ENCODE measurements at regions not wholly inside any gene's neighbourhood (a gene's known extent, or its start where the extent isn't known, plus 50 kb on each side); places are given as distances from the start of the nearest gene placed in this dataset.

- TF ChIP-seq EZH2 (IDR thresholded peaks at IDR 0.05; ENCODE audit: insufficient read depth, poor library complexity, severe bottlenecking) (no peak), EZH2phosphoT487 (IDR thresholded peaks at IDR 0.05; ENCODE audit: insufficient read depth, low read depth) (no peak)
These were observed 53.8 kb downstream of the DNAAF9 start for GRCh38 chr20:3353646-3354045.
